GM12892 (cell line): ENCODE measurements at regions not wholly inside any gene's neighbourhood (a gene's known extent, or its start where the extent isn't known, plus 50 kb on each side); places are given as distances from the start of the nearest gene placed in this dataset.
"Not testable (repeated sequence)": the region's sequence is repeated elsewhere in the genome, so short reads cannot be mapped to it uniquely, and the experiment has no call there.

Experiments
- DNase-seq: peaks from one replicate; pipeline ENCODE4 v3.0.0; 2011; ENCODE audit not compliant: insufficient read length
- FAIRE-seq: peaks from 2 replicates; lab custom pipeline; 2011; peaks lifted over from hg19 to GRCh38; lab: Jason Lieb, UNC
- POLR2A ChIP-seq: IDR thresholded peaks from 2 replicates; pipeline ENCODE4 v1.6.1; 2011; ENCODE audit warnings: low read depth, low read length, control low read depth
- POLR2AphosphoS5 ChIP-seq: IDR thresholded peaks from 2 replicates; pipeline ENCODE4 v1.6.1; 2011; ENCODE audit warnings: low read depth, low read length, control low read depth
- TAF1 ChIP-seq: IDR thresholded peaks from 2 replicates; pipeline ENCODE4 v1.6.1; 2011; ENCODE audit warnings: low read depth, mild to moderate bottlenecking, control low read depth, low read length, borderline replicate concordance

DNA sequence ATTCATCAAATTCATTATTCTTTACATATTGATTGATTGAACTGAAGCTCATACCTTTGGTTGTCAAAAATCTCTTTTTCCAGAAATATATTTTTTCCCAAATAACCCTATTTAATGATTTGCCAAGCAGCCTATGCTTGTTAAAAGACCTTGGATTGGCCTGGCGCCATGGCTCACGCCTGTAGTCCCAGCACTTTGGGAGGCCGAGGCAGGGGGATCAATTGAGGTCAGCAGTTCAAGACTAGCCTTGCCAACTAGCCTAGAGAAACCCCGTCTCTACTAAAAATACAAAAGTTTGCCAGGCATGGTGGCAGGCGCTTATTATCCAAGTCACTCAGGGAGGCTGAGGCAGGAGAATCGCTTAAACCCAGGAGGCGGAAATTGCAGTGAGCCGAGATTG, 165.1 kb upstream of the MGAT4C start:
- no peak for DNase-seq
- no peak for FAIRE-seq
- TF ChIP-seq TAF1 (no peak), POLR2A (no peak), POLR2AphosphoS5 (no peak)

DNA sequence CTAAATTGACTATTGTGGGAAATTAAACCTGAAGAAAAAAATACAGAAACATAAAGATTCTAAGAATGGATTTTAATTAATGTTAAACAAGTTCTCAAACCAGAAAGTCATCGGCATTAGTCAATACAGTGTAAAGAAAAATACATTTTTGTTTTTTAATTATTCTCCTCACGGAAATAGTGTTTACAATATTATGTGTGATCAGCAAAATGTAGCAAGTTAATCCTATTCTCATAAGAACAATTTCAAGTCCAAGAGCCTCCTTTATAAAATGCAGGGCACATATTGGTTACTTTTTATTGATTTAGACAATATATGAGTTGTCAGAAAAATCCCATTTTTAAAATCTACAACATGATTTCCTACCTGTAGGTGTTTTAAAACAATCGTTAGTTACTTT, 158.0 kb upstream of the MGAT4C start:
- FAIRE-seq, result no peak
- DNase-seq, result no peak
- no peak for TF ChIP-seq TAF1
- no peak for TF ChIP-seq POLR2A
- TF ChIP-seq POLR2AphosphoS5, result no peak

DNA sequence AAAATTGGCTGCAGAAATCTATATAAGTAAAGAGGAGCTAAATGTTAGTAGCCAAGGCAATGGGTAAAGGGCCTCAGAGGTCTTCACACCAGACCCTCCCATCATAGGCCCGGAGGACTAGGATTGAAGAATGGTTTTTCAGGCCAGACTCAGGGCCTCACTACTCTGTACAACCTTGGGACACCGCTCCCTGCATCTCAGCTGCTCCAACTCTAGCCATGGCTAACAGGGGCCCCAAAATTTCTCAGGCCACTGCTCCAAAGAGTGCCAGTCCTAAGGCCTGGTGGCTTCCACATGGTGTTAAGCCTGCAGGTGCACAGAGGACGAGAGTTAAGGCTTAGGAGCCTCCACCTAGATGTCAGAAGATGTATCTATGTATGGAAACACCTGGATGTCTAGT, 155.5 kb upstream of the MGAT4C start:
- TF ChIP-seq POLR2A (no peak), POLR2AphosphoS5 (no peak), TAF1 (no peak)
- DNase-seq, result no peak
- FAIRE-seq, result no peak

DNA sequence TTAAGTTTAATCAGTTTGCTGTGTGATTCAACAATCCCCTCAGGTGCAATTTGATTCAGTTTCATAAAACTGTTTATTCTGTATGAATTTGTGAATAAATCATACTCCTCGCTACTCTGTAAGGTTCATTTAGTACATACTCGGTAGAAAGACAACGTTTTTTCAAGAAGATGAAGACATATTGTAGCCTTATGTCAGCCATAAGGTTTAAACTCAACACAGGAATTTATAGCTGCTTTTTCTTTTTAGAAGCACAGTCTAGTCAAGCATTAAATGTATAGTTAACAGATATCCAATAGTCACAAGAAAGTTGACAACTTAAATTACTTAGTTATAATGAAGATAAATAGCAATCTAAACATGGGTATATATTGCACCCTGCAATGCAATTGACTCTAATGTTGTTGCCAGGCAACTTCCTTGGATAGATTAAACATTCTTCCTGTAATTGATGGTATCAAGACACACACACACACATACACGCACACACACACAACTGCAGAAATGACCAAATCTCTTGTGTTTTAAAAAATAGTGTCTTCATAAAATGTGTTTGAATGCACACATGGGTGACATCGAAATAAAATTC, 151.5 kb upstream of the MGAT4C start:
- TF ChIP-seq TAF1, result no peak
- no peak for TF ChIP-seq POLR2AphosphoS5
- no peak for TF ChIP-seq POLR2A
- no peak for FAIRE-seq
- no peak for DNase-seq

DNA sequence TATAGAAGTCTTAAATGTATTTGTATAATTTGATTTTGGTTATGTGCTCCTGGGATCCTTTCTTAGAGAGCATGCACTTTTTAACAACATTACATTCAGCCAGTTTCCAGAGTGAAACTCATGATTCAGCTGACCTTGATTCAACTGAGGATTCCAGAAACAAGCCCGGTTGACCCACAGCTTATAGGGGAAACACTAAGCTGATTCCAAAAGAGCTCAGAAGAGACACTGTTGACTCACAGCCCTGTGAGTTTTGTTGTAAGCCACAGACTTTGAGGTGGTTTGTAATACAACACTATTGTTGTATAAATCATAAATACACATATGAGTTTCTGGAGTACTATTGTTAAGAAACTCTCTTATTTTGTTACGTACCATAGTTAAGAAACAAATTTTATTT, 133.8 kb upstream of the MGAT4C start:
- DNase-seq (no peak), FAIRE-seq (no peak)
- TF ChIP-seq POLR2A, result no peak
- TF ChIP-seq POLR2AphosphoS5, result no peak
- TF ChIP-seq TAF1, result no peak

DNA sequence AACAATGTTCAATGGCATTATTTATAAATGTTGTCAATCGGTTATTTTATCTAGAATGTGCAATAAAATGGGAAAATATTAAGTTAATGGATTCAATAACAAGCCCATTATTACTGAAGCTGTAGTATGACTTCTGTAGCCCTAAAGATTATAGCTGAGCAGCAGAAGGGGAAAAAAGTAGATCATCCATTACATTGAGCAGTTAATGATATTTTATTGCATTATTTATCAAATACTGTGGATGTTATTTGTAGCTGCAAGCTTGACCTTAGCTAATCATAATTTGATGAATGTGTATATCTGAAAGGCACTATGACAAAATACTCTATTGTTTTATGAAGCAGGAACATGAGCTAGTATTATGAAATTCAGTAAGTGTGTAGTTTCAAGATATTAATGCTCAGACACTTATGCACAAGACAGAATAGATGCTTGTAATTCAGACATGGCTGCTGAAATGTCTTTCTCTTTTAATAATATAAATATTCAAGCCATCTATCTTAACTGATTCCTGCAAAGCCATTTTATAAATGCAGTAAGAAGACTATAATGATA, 131.5 kb upstream of the MGAT4C start:
- no peak for TF ChIP-seq TAF1
- TF ChIP-seq POLR2A, result no peak
- no peak for TF ChIP-seq POLR2AphosphoS5
- DNase-seq (no peak), FAIRE-seq (no peak)

DNA sequence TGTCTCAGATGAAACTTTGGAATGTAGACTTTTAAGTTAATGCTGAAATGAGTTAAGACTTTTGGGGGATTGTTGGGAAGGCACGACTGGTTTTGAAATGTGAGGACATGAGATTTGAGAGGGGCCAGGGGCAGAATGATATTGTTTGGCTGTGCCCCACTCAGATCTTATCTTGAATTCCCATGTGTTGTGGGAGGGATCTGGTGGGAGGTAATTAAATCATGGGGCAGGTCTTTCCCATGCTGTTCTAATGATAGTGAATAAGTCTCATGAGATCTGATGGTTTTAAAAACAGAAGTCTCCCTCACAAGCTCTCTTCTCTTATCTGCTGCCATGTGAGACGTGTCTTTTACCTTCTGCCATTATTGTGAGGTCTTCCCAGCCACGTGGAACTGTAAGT, 127.6 kb upstream of the MGAT4C start:
- not testable (repeated sequence) for DNase-seq, FAIRE-seq

DNA sequence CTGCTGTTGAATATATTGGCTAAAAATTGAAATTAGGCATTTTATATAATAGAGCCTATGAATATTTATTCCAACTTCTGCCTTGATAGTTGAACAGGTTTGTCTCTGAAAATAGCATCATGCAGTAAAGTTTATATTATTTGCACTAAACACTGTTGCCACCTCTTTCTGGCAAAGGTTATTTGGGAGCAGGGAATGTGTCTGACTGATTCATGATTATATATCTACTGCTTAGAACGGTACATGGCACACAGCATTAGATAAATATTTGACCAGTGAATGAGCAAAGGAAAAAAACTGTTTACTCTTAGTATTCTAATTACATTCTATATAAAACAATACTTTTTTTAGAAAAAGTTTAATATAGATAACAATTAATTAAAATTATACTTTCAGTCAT, 123.1 kb upstream of the MGAT4C start:
- FAIRE-seq, result no peak
- TF ChIP-seq POLR2AphosphoS5 (no peak), TAF1 (no peak), POLR2A (no peak)
- no peak for DNase-seq

DNA sequence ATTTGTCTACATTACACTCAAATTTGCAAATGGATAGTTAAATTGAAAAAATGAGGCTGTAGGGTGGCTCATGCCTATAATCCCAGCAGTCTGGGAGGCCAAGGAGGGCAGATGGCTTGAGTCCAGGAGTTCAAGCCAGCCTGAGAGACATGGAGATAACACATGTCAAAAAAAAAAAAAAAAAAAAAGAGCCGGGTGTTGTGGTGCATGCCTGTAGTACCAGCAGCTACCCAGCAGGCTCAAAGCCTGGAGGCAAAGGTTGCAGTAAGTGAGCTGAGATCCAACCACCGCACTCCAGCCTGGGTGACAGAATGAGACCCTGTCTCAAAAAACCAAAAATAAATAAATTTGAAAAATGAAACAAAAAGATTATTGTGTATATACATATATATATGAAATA, 119.9 kb upstream of the MGAT4C start:
- FAIRE-seq, result no peak
- TF ChIP-seq POLR2A (no peak), POLR2AphosphoS5 (no peak), TAF1 (no peak)
- no peak for DNase-seq

DNA sequence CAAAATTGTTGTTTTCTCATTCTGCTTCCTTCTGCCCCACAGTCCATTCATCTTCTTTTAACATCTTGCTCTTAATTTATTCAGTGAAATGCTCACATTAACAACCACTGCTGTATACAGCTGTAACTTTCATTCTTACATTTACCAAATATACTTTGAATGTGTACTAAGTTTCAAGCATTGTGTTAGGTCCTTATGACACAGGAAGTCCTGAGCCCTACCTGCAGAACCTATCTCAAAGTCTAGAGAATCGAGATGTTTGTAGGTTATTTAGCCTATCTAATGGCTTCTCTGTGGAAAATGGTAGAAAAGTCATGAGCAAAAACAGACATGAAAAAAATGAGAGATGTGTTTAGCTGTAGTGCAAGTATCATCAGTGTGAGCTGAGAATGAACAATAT, 117.6 kb upstream of the MGAT4C start:
- FAIRE-seq, result no peak
- DNase-seq, result no peak
- no peak for TF ChIP-seq POLR2A
- TF ChIP-seq POLR2AphosphoS5, result no peak
- TF ChIP-seq TAF1, result no peak

DNA sequence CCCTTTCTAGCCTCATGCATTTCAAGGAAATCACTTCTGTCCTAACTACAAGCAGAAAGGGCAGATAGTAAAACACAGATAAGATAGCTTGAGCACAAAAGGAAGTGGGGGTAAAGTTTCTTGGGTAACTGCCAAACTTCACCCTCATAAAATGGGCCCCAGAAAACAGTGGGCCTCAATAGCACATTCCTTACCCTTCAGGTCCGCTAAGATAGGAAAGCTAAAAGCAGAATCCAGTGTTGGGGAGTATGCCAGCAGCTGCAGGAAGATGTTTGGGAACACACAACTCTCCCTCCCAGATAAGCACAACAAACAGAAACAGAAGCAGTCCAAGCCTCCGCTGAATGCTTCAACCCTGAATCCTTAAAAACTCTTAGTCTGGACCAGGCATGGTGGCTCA, 110.9 kb upstream of the MGAT4C start:
- TF ChIP-seq TAF1, result no peak
- TF ChIP-seq POLR2AphosphoS5, result no peak
- no peak for TF ChIP-seq POLR2A
- DNase-seq, result no peak

DNA sequence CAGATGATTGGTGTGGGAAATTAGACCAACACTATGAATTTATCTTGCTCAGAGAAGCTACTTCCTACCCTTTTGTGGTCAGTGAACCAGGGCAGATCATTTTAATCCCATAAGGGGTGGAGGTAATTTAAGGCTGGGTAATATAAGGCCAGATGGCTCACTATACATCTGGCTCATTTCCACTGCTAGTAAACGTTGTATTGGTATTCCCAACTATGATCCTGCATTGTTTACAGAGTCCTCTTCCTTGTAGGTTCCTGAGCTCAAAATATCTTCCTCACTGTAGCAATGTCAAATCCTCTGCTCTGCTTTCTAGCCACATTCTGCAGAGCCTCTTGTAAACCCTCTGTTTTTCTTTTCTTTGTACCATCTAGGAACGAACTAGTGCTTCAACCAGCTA, 93.0 kb upstream of the MGAT4C start:
- FAIRE-seq (no peak), DNase-seq (no peak)
- TF ChIP-seq POLR2AphosphoS5, result no peak

More for the DNA sequence above, 110.9 kb upstream of the MGAT4C start:
- no peak for FAIRE-seq

DNA sequence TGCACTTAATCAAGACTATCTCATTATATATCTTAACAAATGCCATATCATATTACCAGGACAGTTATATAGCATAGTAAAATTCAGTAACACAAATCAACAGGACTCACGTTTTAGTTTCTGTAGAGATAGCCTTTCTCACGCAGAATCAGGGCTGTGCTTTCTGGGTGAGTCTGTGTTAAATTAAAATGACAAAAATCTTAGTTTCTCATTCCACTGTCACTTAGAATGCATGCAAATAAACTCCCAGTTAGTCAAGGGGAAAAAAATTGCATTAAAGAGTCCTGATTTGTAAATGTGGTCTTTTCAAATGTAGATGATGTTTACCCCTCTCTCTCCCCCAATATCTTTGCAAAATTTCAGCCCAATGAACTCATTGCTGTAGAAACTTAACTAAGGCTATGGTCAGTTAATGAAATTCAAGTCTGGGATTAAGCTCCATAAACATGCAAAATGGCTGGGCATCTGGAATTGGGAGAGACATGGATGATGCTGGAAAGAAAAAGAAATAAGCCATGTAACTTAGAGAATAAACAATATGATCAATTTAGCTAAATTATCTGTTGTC, 77.8 kb upstream of the MGAT4C start:
- FAIRE-seq, result no peak
- no peak for DNase-seq
- TF ChIP-seq POLR2A (no peak), POLR2AphosphoS5 (no peak), TAF1 (no peak)
